Mesenchymal stem cell (in vitro differentiated cells and primary cell): ENCODE measurements at regions not wholly inside any gene's neighbourhood (a gene's known extent, or its start where the extent isn't known, plus 50 kb on each side); places are given as distances from the start of the nearest gene placed in this dataset.
A peak's percentile ranks its signal among the peaks of the same experiment; 100 is the strongest.

Experiments used
- DNase-seq: peaks from one replicate; pipeline ENCODE4 v3.0.0-alpha.2; 2013
- H2AFZ ChIP-seq: one replicate; pipeline ENCODE4 v1.6.1; 2013; ENCODE audit warnings: low read depth, mild to moderate bottlenecking, control low read depth, inconsistent platforms, low read length, moderate library complexity
- H2AK5ac ChIP-seq: 2 replicates; pipeline ENCODE4 v1.6.1; 2013; ENCODE audit warnings: low read length, moderate library complexity, mild to moderate bottlenecking, inconsistent platforms; ENCODE audit not compliant: severe bottlenecking
- H2BK120ac ChIP-seq: one replicate; pipeline ENCODE4 v1.6.1; 2013; ENCODE audit warnings: low read depth, mild to moderate bottlenecking, inconsistent platforms, low read length, moderate library complexity
- H2BK12ac ChIP-seq, 2 experiments: one replicate each; pipeline ENCODE4 v1.6.1; 2013; ENCODE audit warnings: inconsistent platforms in 2 of 2, low read length in 2 of 2, mild to moderate bottlenecking in 2 of 2, moderate library complexity in 2 of 2, control low read depth in 1 of 2
- H2BK15ac ChIP-seq: one replicate; pipeline ENCODE4 v1.6.1; 2013; ENCODE audit warnings: mild to moderate bottlenecking, low read depth, inconsistent platforms; ENCODE audit not compliant: poor library complexity, severe bottlenecking
- H2BK5ac ChIP-seq: 2 replicates; pipeline ENCODE4 v1.6.1; 2013; ENCODE audit warnings: low read depth, mild to moderate bottlenecking, low read length, control low read depth, inconsistent platforms; ENCODE audit not compliant: poor library complexity, severe bottlenecking
- H3K14ac ChIP-seq, 2 experiments: one replicate each; pipeline ENCODE4 v1.6.1; 2013; ENCODE audit warnings: inconsistent platforms in 2 of 2, low read length in 2 of 2, control low read depth in 1 of 2, mild to moderate bottlenecking in 1 of 2, moderate library complexity in 1 of 2
- H3K18ac ChIP-seq, 2 experiments: one replicate each; pipeline ENCODE4 v1.6.1; 2013; ENCODE audit warnings: inconsistent platforms in 2 of 2, low read length in 2 of 2, control low read depth in 1 of 2, low read depth in 1 of 2, mild to moderate bottlenecking in 1 of 2
- H3K23ac ChIP-seq, 2 experiments: one replicate each; pipeline ENCODE4 v1.6.1; 2013; ENCODE audit warnings: inconsistent platforms in 2 of 2, low read length in 2 of 2, mild to moderate bottlenecking in 2 of 2, moderate library complexity in 2 of 2, control low read depth in 1 of 2
- H3K27ac ChIP-seq: 2 replicates; pipeline ENCODE4 v1.5.1; 2013; ENCODE audit warnings: mild to moderate bottlenecking, moderate library complexity, low read length, control low read depth, inconsistent platforms; ENCODE audit not compliant: poor library complexity, severe bottlenecking
- H3K27me3 ChIP-seq, 2 experiments: 2 replicates each; pipeline versions ENCODE4 v1.6.1 to v1.7.0; 2013; ENCODE audit warnings: low read length in 2 of 2, mild to moderate bottlenecking in 2 of 2, moderate library complexity in 2 of 2, control low read depth in 1 of 2, inconsistent platforms in 1 of 2; ENCODE audit not compliant: control insufficient read depth in 1 of 2, insufficient read depth in 1 of 2
- H3K36me3 ChIP-seq, 2 experiments: 2 replicates each; pipeline versions ENCODE4 v1.6.1 to v1.7.0; 2013; ENCODE audit warnings: low read length in 2 of 2, control low read depth in 1 of 2, inconsistent platforms in 1 of 2, low read depth in 1 of 2, mild to moderate bottlenecking in 1 of 2; ENCODE audit not compliant: insufficient read depth in 2 of 2, control insufficient read depth in 1 of 2
- H3K4ac ChIP-seq, 2 experiments: one replicate each; pipeline ENCODE4 v1.6.1; 2013; ENCODE audit warnings: inconsistent platforms in 2 of 2, low read length in 2 of 2, mild to moderate bottlenecking in 2 of 2, moderate library complexity in 2 of 2, control low read depth in 1 of 2, low read depth in 1 of 2
- H3K4me1 ChIP-seq: 2 replicates; pipeline ENCODE4 v1.6.1; 2013; ENCODE audit warnings: low read depth, low read length, control low read depth; ENCODE audit not compliant: control insufficient read depth, insufficient read depth
- H3K4me2 ChIP-seq: 2 replicates; pipeline ENCODE4 v1.6.1; 2013; ENCODE audit warnings: low read length, mild to moderate bottlenecking, inconsistent platforms; ENCODE audit not compliant: poor library complexity, severe bottlenecking
- H3K4me3 ChIP-seq, 2 experiments: 2 replicates each; pipeline versions ENCODE4 v1.5.1 to v1.7.0; 2013; ENCODE audit warnings: low read length in 2 of 2, mild to moderate bottlenecking in 2 of 2, control low read depth in 1 of 2, low read depth in 1 of 2; ENCODE audit not compliant: insufficient read depth in 1 of 2
- H3K79me1 ChIP-seq: replicated peaks from 2 replicates; pipeline ENCODE4 v1.6.1; 2013; ENCODE audit warnings: mild to moderate bottlenecking, control low read depth, low read length, inconsistent platforms; ENCODE audit not compliant: poor library complexity, severe bottlenecking
- H3K9ac ChIP-seq: 2 replicates; pipeline ENCODE4 v1.7.0; 2013; ENCODE audit warnings: mild to moderate bottlenecking, low read length, moderate library complexity
- H3K9me3 ChIP-seq: 2 replicates; pipeline ENCODE4 v1.7.0; 2013; ENCODE audit warnings: mild to moderate bottlenecking, low read length; ENCODE audit not compliant: control insufficient read depth
- H4K8ac ChIP-seq: one replicate; pipeline ENCODE4 v1.6.1; 2013; ENCODE audit warnings: inconsistent platforms, mild to moderate bottlenecking, low read length, moderate library complexity
- H4K91ac ChIP-seq: one replicate; pipeline ENCODE4 v1.6.1; 2013; ENCODE audit warnings: mild to moderate bottlenecking, low read length, inconsistent platforms
- WGBS: methylation state at CpG from one replicate; pipeline ENCODE4 v1.1.7; 2013; ENCODE audit warnings: mixed read lengths; 5-methylcytosine and 5-hydroxymethylcytosine counted together

DNA sequence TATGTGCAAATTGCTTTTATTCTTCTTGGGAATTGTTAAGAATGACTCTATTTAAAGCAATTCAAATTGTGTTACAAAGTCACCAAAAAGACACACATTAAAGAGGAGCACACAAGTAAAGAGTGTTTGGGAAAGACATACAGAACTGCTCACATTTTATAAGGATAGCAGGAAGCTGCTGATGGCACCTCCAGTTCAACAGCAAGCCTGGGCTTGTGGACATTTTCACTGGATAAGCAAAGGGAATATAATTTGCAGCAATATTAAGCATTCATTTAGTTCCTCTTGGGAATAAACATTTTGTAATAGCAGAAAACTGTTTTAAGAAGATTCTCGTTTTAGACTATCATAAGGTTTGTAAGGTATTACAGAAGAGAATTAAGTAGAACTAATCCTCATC is 1271.9 kb downstream of the ZPLD1 start:
- no peak overlapping the region for H3K18ac ChIP-seq
- no peak overlapping the region for H2AFZ ChIP-seq
- H3K27me3 ChIP-seq = no peaks in the 10 kb centered on the region
- WGBS = no CpG with 5 or more reads among the region's 1 CpG
- H2AK5ac ChIP-seq = no peak overlapping the region
- no peak overlapping the region for H3K9ac ChIP-seq
- no peak overlapping the region for H2BK15ac ChIP-seq
- no peaks in the 10 kb centered on the region for H3K36me3 ChIP-seq
- no peaks in the 10 kb centered on the region for H3K4me1 ChIP-seq
- H2BK120ac ChIP-seq = no peak overlapping the region
- no peak overlapping the region for H3K4me3 ChIP-seq
- no peak overlapping the region for H3K14ac ChIP-seq
- no peak overlapping the region for H3K4ac ChIP-seq
- H3K9me3 ChIP-seq = no peaks in the 10 kb centered on the region
- H2BK12ac ChIP-seq = no peak overlapping the region
- H3K4me2 ChIP-seq = no peak overlapping the region
- H3K27ac ChIP-seq = no peak overlapping the region
- no peak for DNase-seq
- H3K79me1 ChIP-seq = no peaks in the 10 kb centered on the region
- no peak overlapping the region for H3K23ac ChIP-seq
- H4K91ac ChIP-seq = no peak overlapping the region
- H2BK5ac ChIP-seq = no peak overlapping the region
- no peak overlapping the region for H4K8ac ChIP-seq

DNA sequence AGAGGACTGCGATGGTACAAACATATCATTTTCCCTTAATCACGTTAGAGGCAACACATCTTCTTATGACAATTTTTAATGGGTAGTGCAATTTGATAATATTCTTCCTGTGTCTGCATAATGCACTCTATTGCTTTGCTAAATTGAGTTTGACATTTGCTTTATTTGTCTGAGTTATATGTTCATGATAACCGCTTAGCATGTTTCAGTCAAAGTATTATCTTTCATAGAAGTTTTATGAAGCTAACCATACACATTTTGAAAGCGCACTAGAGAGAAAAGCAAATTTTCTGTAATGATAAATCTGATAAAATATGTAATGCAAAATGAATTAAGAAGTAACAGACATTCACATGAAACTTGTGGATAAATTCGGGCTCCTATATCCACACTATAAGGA is 1276.9 kb downstream of the ZPLD1 start:
- WGBS = no CpG with 5 or more reads among the region's 5 CpGs
- Histone ChIP-seq H3K18ac (no peak overlapping the region), H3K14ac (no peak overlapping the region), H2AK5ac (no peak overlapping the region), H2BK120ac (no peak overlapping the region), H3K4ac (no peak overlapping the region), H3K9me3 (peaks cover 2% of the 10 kb centered on the region), H3K4me1 (no peaks in the 10 kb centered on the region), H3K23ac (no peak overlapping the region), H3K36me3 (no peaks in the 10 kb centered on the region), H2BK15ac (no peak overlapping the region), H3K4me2 (no peak overlapping the region), H2BK5ac (no peak overlapping the region), H3K27ac (no peak overlapping the region), H2AFZ (no peak overlapping the region), H3K27me3 (no peaks in the 10 kb centered on the region), H4K8ac (no peak overlapping the region), H3K79me1 (no peaks in the 10 kb centered on the region), H3K4me3 (no peak overlapping the region), H3K9ac (no peak overlapping the region), H2BK12ac (no peak overlapping the region), H4K91ac (no peak overlapping the region)
- no peak for DNase-seq

DNA sequence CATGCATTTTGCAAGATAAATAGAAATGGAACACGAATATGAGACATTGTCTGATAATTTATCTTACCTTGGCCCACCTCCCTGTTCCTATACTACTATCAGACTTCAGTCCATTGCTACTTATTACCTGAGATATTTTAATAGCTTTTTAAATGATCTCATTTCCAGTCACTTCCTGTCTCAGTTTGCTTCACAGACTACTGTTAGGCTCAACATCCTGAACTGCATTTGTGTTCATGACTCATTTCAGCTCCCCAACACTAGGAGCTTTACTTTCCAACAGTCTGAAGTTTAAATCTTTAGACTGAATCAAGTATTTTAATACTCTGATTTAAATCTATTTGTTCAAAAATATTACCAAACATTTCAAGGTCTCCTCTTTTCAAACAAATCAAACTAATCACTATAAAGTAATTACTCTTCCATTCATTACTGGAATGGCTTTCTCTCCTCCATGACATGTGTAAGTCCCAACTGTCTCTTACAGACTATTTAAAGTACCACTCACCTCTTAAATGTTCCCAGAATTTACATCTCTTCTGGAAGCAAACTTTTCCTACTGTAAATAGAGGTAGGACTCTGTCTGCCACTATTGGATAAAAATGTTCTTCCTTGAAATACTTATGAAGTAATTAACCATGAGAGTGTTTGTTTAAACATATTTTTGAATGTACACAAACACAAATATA is 1277.6 kb downstream of the ZPLD1 start:
- no peak overlapping the region for H3K27ac ChIP-seq
- WGBS = 71% methylated on average over 1 of the region's 1 CpG
- H3K4ac ChIP-seq = no peak overlapping the region

GRCh38 chr3:103729547-103729946 is 1294.7 kb downstream of the ZPLD1 start:
- Histone ChIP-seq H3K14ac (no peak overlapping the region), H3K4ac (no peak overlapping the region), H3K23ac (no peak overlapping the region), H2AFZ (no peak overlapping the region), H2BK12ac (no peak overlapping the region), H3K36me3 (no peaks in the 10 kb centered on the region), H3K4me2 (no peak overlapping the region), H2BK15ac (no peak overlapping the region), H3K18ac (no peak overlapping the region), H4K91ac (no peak overlapping the region), H2AK5ac (no peak overlapping the region), H3K4me1 (no peaks in the 10 kb centered on the region), H3K79me1 (no peaks in the 10 kb centered on the region), H2BK5ac (no peak overlapping the region), H2BK120ac (no peak overlapping the region), H3K27ac (no peak overlapping the region), H4K8ac (no peak overlapping the region), H3K9me3 (peaks cover 12% of the 10 kb centered on the region), H3K27me3 (no peaks in the 10 kb centered on the region), H3K9ac (no peak overlapping the region), H3K4me3 (no peak overlapping the region)
- DNase-seq = no peak
- WGBS = 92% methylated on average over 1 of the region's 3 CpGs

More for the DNA sequence above, 1277.6 kb downstream of the ZPLD1 start:
- Histone ChIP-seq H3K9me3 (peaks cover 2% of the 10 kb centered on the region), H3K14ac (no peak overlapping the region), H3K9ac (no peak overlapping the region), H3K4me1 (no peaks in the 10 kb centered on the region), H3K4me2 (no peak overlapping the region), H2BK5ac (no peak overlapping the region), H2BK120ac (no peak overlapping the region), H3K27me3 (no peaks in the 10 kb centered on the region), H3K23ac (no peak overlapping the region), H2AFZ (no peak overlapping the region), H3K79me1 (no peaks in the 10 kb centered on the region), H2BK12ac (no peak overlapping the region), H4K91ac (no peak overlapping the region), H3K18ac (no peak overlapping the region), H3K36me3 (no peaks in the 10 kb centered on the region), H3K4me3 (no peak overlapping the region), H2BK15ac (no peak overlapping the region), H4K8ac (no peak overlapping the region), H2AK5ac (no peak overlapping the region)
- DNase-seq = peak; percentile 36
